ENCODE measurements at regions not wholly inside any gene's neighbourhood (a gene's known extent, or its start where the extent isn't known, plus 50 kb on each side); places are given as distances from the start of the nearest gene placed in this dataset.
"Not testable (repeated sequence)": the region's sequence is repeated elsewhere in the genome, so short reads cannot be mapped to it uniquely, and the experiment has no call there.

GRCh38 chr2:226291281-226291680 lies 508.3 kb downstream of the IRS1 start:
- DNase-seq (ENCODE audit: low read depth, low spot score): not testable (repeated sequence)

- DNase-seq (ENCODE audit: low read depth, low spot score): no peak
These were observed 512.7 kb downstream of the IRS1 start for GRCh38 chr2:226286916-226287315.

GRCh38 chr2:226283796-226284195 lies 515.8 kb downstream of the IRS1 start:
- no peak for DNase-seq (ENCODE audit: low read depth, low spot score)

- no peak for DNase-seq (ENCODE audit: low read depth, low spot score)
These were observed 517.5 kb downstream of the IRS1 start for GRCh38 chr2:226282151-226282550.

GRCh38 chr2:226280136-226280535 lies 519.5 kb downstream of the IRS1 start:
- not testable (repeated sequence) for DNase-seq (ENCODE audit: low read depth, low spot score)

GRCh38 chr2:226275215-226275614 lies 524.4 kb downstream of the IRS1 start:
- DNase-seq (ENCODE audit: low read depth, low spot score): no peak

GRCh38 chr2:226274143-226274542 lies 525.5 kb downstream of the IRS1 start:
- DNase-seq (ENCODE audit: low read depth, low spot score): no peak

GRCh38 chr2:226273440-226273839 lies 526.2 kb downstream of the IRS1 start:
- DNase-seq (ENCODE audit: low read depth, low spot score): no peak

GRCh38 chr2:226272435-226272834 lies 527.2 kb downstream of the IRS1 start:
- DNase-seq (ENCODE audit: low read depth, low spot score): no peak

GRCh38 chr2:226270285-226271058 lies 529.1 kb downstream of the IRS1 start:
- no peak for DNase-seq (ENCODE audit: low read depth, low spot score)

- DNase-seq (ENCODE audit: low read depth, low spot score): no peak
These were observed 531.9 kb downstream of the IRS1 start for GRCh38 chr2:226267516-226268289.

GRCh38 chr2:226256709-226257376 lies 542.8 kb downstream of the IRS1 start:
- DNase-seq (ENCODE audit: low read depth, low spot score): no peak

GRCh38 chr2:226256237-226256636 lies 543.4 kb downstream of the IRS1 start:
- no peak for DNase-seq (ENCODE audit: low read depth, low spot score)

GRCh38 chr2:226251661-226252060 lies 548.0 kb downstream of the IRS1 start:
- no peak for DNase-seq (ENCODE audit: low read depth, low spot score)

GRCh38 chr2:226247289-226248275 lies 552.0 kb downstream of the IRS1 start:
- DNase-seq (ENCODE audit: low read depth, low spot score): no peak

- no peak for DNase-seq (ENCODE audit: low read depth, low spot score)
These were observed 565.4 kb downstream of the IRS1 start for GRCh38 chr2:226234187-226234586.

GRCh38 chr2:226233388-226233787 lies 566.2 kb downstream of the IRS1 start:
- no peak for DNase-seq (ENCODE audit: low read depth, low spot score)

GRCh38 chr2:226228080-226228479 lies 571.5 kb downstream of the IRS1 start:
- DNase-seq (ENCODE audit: low read depth, low spot score): no peak

GRCh38 chr2:226227341-226227740 lies 572.3 kb downstream of the IRS1 start:
- no peak for DNase-seq (ENCODE audit: low read depth, low spot score)

- DNase-seq (ENCODE audit: low read depth, low spot score): no peak
These were observed 575.9 kb downstream of the IRS1 start for GRCh38 chr2:226223704-226224103.

GRCh38 chr2:226220511-226220910 lies 579.1 kb downstream of the IRS1 start:
- DNase-seq (ENCODE audit: low read depth, low spot score): no peak

Measured in iPS DF 19.7 (cell line).